GOT3 (cell line): ENCODE measurements at regions not wholly inside any gene's neighbourhood (a gene's known extent, or its start where the extent isn't known, plus 50 kb on each side); places are given as distances from the start of the nearest gene placed in this dataset.
"Not testable (repeated sequence)": the region's sequence is repeated elsewhere in the genome, so short reads cannot be mapped to it uniquely, and the experiment has no call there.

Experiments used
- DNase-seq: peaks from one replicate; lab custom pipeline; 2025; ENCODE audit warnings: mixed read lengths; lab: John Stamatoyannopoulos, UW

- DNase-seq, result no peak
Observed at GRCh38 chr12:113571713-113572112, 100.0 kb upstream of the LHX5 start.

GRCh38 chr12:113569806-113570205, 98.1 kb upstream of the LHX5 start:
- DNase-seq, result no peak

GRCh38 chr12:113568021-113568420, 96.3 kb upstream of the LHX5 start:
- DNase-seq, result no peak

- no peak for DNase-seq
Observed at GRCh38 chr12:113565368-113565767, 93.7 kb upstream of the LHX5 start.

GRCh38 chr12:113561068-113561780, 89.6 kb upstream of the LHX5 start:
- DNase-seq, result no peak

GRCh38 chr12:113559466-113559865, 87.8 kb upstream of the LHX5 start:
- DNase-seq, result no peak

- no peak for DNase-seq
Observed at GRCh38 chr12:113555226-113555625, 83.6 kb upstream of the LHX5 start.

GRCh38 chr12:113552760-113553159, 81.1 kb upstream of the LHX5 start:
- no peak for DNase-seq

- no peak for DNase-seq
Observed at GRCh38 chr12:113551563-113551962, 79.9 kb upstream of the LHX5 start.

- DNase-seq, result no peak
Observed at GRCh38 chr12:113548467-113548866, 76.8 kb upstream of the LHX5 start.

GRCh38 chr12:113546916-113547863, 75.5 kb upstream of the LHX5 start:
- DNase-seq, result no peak

GRCh38 chr12:113537751-113538087, 66.0 kb upstream of the LHX5 start:
- DNase-seq, result no peak

- DNase-seq, result no peak
Observed at GRCh38 chr12:113537046-113537750, 65.5 kb upstream of the LHX5 start.

- DNase-seq, result no peak
Observed at GRCh38 chr12:113535100-113535499, 63.4 kb upstream of the LHX5 start.

- DNase-seq, result no peak
Observed at GRCh38 chr12:113534555-113534954, 62.9 kb upstream of the LHX5 start.

- DNase-seq, result no peak
Observed at GRCh38 chr12:113533842-113534375, 62.2 kb upstream of the LHX5 start.

- no peak for DNase-seq
Observed at GRCh38 chr12:113532292-113532691, 60.6 kb upstream of the LHX5 start.

- not testable (repeated sequence) for DNase-seq
Observed at GRCh38 chr12:113531073-113531472, 59.4 kb upstream of the LHX5 start.

- no peak for DNase-seq
Observed at GRCh38 chr12:113528606-113529293, 57.1 kb upstream of the LHX5 start.

GRCh38 chr12:113525066-113525465, 53.4 kb upstream of the LHX5 start:
- no peak for DNase-seq

- no peak for DNase-seq
Observed at GRCh38 chr12:113524495-113524894, 52.8 kb upstream of the LHX5 start.

- DNase-seq, result no peak
Observed at GRCh38 chr12:113521708-113522107, 50.0 kb upstream of the LHX5 start.
